RWPE2 (cell line): ENCODE measurements at regions not wholly inside any gene's neighbourhood (a gene's known extent, or its start where the extent isn't known, plus 50 kb on each side); places are given as distances from the start of the nearest gene placed in this dataset.
A peak's percentile ranks its signal among the peaks of the same experiment; 100 is the strongest.
"Not testable (repeated sequence)": the region's sequence is repeated elsewhere in the genome, so short reads cannot be mapped to it uniquely, and the experiment has no call there.

Experiments
- ATAC-seq: fragments of 200-7000 bp; cut with Tn5 transposase; 3 replicates; pipeline ENCODE4 v1.9.1; 2021; ENCODE audit warnings: low read depth
- DNase-seq: peaks from one replicate; pipeline ENCODE4 v3.0.0-alpha.2; 2020; ENCODE audit warnings: low spot score
- H3K27ac ChIP-seq: fragments of 450-650 bp; 2 replicates; pipeline ENCODE4 v1.5.1; 2017; ENCODE audit warnings: mild to moderate bottlenecking; ENCODE audit not compliant: poor library complexity, severe bottlenecking
- H3K27me3 ChIP-seq: fragments of 250-450 bp; sonication (Bioruptor Pico); 2 replicates; pipeline ENCODE4 v1.5.1; 2021; ENCODE audit warnings: mild to moderate bottlenecking, moderate library complexity; ENCODE audit not compliant: insufficient read depth, poor library complexity, severe bottlenecking
- H3K36me3 ChIP-seq: fragments of 250-450 bp; sonication (Bioruptor Pico); 2 replicates; pipeline ENCODE4 v1.5.1; 2020; ENCODE audit warnings: low read depth, mild to moderate bottlenecking, moderate library complexity
- H3K4me1 ChIP-seq: fragments of 250-450 bp; sonication (Bioruptor Pico); 2 replicates; pipeline ENCODE4 v1.5.1; 2021; ENCODE audit warnings: mild to moderate bottlenecking, moderate library complexity; ENCODE audit not compliant: insufficient read depth, poor library complexity, severe bottlenecking
- H3K4me3 ChIP-seq: fragments of 250-450 bp; sonication (Bioruptor Pico); 2 replicates; pipeline ENCODE4 v1.5.1; 2021; ENCODE audit warnings: mild to moderate bottlenecking, moderate library complexity; ENCODE audit not compliant: severe bottlenecking
- H3K9me3 ChIP-seq: fragments of 250-450 bp; sonication (Bioruptor Pico); 2 replicates; pipeline ENCODE4 v1.5.1; 2021; ENCODE audit warnings: mild to moderate bottlenecking, moderate library complexity; ENCODE audit not compliant: severe bottlenecking
- CTCF ChIP-seq: fragments of 450-650 bp; IDR thresholded peaks from one replicate; pipeline ENCODE4 v1.5.1; 2017; ENCODE audit warnings: mild to moderate bottlenecking, moderate library complexity; ENCODE audit not compliant: poor library complexity, severe bottlenecking

- Histone ChIP-seq H3K4me1 (no peaks in the 10 kb centered on the region), H3K27ac (no peak overlapping the region), H3K27me3 (no peaks in the 10 kb centered on the region), H3K9me3 (no peaks in the 10 kb centered on the region), H3K4me3 (no peak overlapping the region), H3K36me3 (no peaks in the 10 kb centered on the region)
- TF ChIP-seq CTCF, result no peak
- DNase-seq (no peak), ATAC-seq (no peak)
Measured at GRCh38 chr9:72454871-72455491, 66.4 kb upstream of the TMC1 start.

DNA sequence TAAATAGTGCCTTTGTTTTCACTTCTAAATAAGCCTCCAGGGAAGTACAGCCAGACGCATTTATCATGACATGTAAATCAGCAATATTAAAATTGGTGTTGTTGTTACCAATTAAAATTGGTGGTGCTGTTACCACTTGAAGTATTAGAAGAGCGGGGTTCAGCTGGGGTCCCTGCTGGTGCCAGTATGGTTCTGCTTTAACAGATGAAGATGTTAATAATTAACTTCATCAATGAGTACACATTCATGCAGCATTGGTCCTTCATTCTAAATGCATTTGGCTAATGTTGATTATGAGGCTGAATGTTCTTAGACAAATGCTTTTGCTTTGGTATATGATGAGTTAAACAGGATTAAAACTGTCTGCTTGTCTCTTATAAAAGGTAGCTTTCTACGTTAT lies 67.6 kb upstream of the TMC1 start:
- ATAC-seq (no peak), DNase-seq (no peak)
- H3K27ac ChIP-seq, result no peak overlapping the region
- H3K9me3 ChIP-seq, result no peaks in the 10 kb centered on the region
- H3K27me3 ChIP-seq, result no peaks in the 10 kb centered on the region
- H3K4me1 ChIP-seq, result no peaks in the 10 kb centered on the region
- no peak overlapping the region for H3K4me3 ChIP-seq
- no peaks in the 10 kb centered on the region for H3K36me3 ChIP-seq
- TF ChIP-seq CTCF, result no peak

- not testable (repeated sequence) for ATAC-seq, H3K27ac ChIP-seq, H3K9me3 ChIP-seq, H3K36me3 ChIP-seq, H3K4me3 ChIP-seq, H3K27me3 ChIP-seq, DNase-seq
- peaks cover 35% of the 10 kb centered on the region for H3K4me1 ChIP-seq
Measured at GRCh38 chr9:72446241-72446640, 75.2 kb upstream of the TMC1 start.

GRCh38 chr9:72445306-72445995 lies 76.0 kb upstream of the TMC1 start:
- ATAC-seq, result no peak
- no peak for TF ChIP-seq CTCF
- no peaks in the 10 kb centered on the region for H3K36me3 ChIP-seq
- peak overlapping the region; percentile 99 for H3K27ac ChIP-seq
- H3K4me3 ChIP-seq, result no peak overlapping the region
- DNase-seq, result no peak
- H3K4me1 ChIP-seq, result peaks cover 40% of the 10 kb centered on the region
- no peaks in the 10 kb centered on the region for H3K27me3 ChIP-seq
- H3K9me3 ChIP-seq, result no peaks in the 10 kb centered on the region

- no peak for TF ChIP-seq CTCF
Measured at GRCh38 chr9:72444435-72444834, 77.0 kb upstream of the TMC1 start.

More at GRCh38 chr9:72444435-72444834, 77.0 kb upstream of the TMC1 start:
- H3K4me1 ChIP-seq, result peaks cover 40% of the 10 kb centered on the region
- ATAC-seq (peak; percentile 38), DNase-seq (no peak)
- H3K27ac ChIP-seq, result peak overlapping the region; percentile 99
- no peaks in the 10 kb centered on the region for H3K36me3 ChIP-seq
- no peaks in the 10 kb centered on the region for H3K9me3 ChIP-seq
- no peak overlapping the region for H3K4me3 ChIP-seq
- no peaks in the 10 kb centered on the region for H3K27me3 ChIP-seq
